Suprapubic skin (tissue), 4 donors: ENCODE measurements at regions not wholly inside any gene's neighbourhood (a gene's known extent, or its start where the extent isn't known, plus 50 kb on each side); places are given as distances from the start of the nearest gene placed in this dataset.

Source experiments
- EP300 ChIP-seq: sonication (generic); formaldehyde crosslinking; IDR thresholded peaks from one replicate; pipeline ENCODE4 v1.6.1; 2017; ENCODE audit warnings: antibody characterized with exemption
- POLR2A ChIP-seq, 2 donors: fragments of 450-650 bp; IDR thresholded peaks; one replicate each; pipeline ENCODE4 v1.6.1; 2017; ENCODE audit warnings: antibody characterized with exemption in 2 of 2, mild to moderate bottlenecking in 2 of 2, moderate library complexity in 2 of 2
- POLR2AphosphoS5 ChIP-seq, 3 donors: sonication (generic); formaldehyde crosslinking; IDR thresholded peaks; one replicate each; pipeline ENCODE4 v1.6.1; 2017; ENCODE audit warnings: antibody characterized with exemption in 3 of 3
- TF ChIP-seq, protein P1 (sequence below), 2 donors: fragments of 200-600 bp in 1 of 2; fragments of 450-650 bp in 1 of 2; sonication (generic) in 1 of 2; IDR thresholded peaks; one replicate each; pipeline ENCODE4 v1.5.1; 2016 to 2019; ENCODE audit warnings: antibody characterized with exemption in 2 of 2, mild to moderate bottlenecking in 1 of 2, moderate library complexity in 1 of 2

DNA sequence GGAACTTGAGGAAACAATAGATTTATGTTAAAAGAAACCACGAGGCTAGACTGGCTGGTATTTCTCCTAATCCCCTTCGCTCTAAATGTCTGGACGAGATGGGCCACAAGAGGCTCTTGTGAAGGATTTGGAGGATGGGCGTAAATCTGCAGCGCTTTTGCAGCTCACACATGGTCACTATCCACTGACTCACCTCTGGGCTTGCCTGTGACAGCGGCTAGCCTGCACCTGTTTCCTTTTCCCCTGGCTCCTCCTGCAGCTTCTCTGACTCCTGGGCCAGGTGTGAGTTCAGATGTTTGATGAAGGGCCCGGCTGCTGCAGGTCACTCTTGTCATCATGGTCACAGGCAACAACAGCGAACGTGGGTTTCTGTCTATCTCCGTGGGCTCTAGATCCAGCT is 629.4 kb downstream of the CBLN4 start:
- TF ChIP-seq, protein P1, sequence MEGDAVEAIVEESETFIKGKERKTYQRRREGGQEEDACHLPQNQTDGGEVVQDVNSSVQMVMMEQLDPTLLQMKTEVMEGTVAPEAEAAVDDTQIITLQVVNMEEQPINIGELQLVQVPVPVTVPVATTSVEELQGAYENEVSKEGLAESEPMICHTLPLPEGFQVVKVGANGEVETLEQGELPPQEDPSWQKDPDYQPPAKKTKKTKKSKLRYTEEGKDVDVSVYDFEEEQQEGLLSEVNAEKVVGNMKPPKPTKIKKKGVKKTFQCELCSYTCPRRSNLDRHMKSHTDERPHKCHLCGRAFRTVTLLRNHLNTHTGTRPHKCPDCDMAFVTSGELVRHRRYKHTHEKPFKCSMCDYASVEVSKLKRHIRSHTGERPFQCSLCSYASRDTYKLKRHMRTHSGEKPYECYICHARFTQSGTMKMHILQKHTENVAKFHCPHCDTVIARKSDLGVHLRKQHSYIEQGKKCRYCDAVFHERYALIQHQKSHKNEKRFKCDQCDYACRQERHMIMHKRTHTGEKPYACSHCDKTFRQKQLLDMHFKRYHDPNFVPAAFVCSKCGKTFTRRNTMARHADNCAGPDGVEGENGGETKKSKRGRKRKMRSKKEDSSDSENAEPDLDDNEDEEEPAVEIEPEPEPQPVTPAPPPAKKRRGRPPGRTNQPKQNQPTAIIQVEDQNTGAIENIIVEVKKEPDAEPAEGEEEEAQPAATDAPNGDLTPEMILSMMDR (IDR thresholded peaks at IDR 0.05): no peak
- TF ChIP-seq POLR2A (IDR thresholded peaks at IDR 0.05) (no peak), EP300 (no peak), POLR2AphosphoS5 (IDR thresholded peaks at IDR 0.05) (no peak)
